Liver (tissue), 3 donors: ENCODE measurements at regions not wholly inside any gene's neighbourhood (a gene's known extent, or its start where the extent isn't known, plus 50 kb on each side); places are given as distances from the start of the nearest gene placed in this dataset.

Experiments
- JUND ChIP-seq, 2 donors: IDR thresholded peaks; 2 replicates each; pipeline ENCODE4 v1.6.1; 2016; ENCODE audit warnings: antibody characterized with exemption in 2 of 2
- NR2F2 ChIP-seq: IDR thresholded peaks from 2 replicates; pipeline ENCODE4 v1.6.1; 2016; ENCODE audit warnings: antibody characterized with exemption
- RAD21 ChIP-seq, 2 donors: IDR thresholded peaks; 2 replicates each; pipeline ENCODE4 v1.6.1; 2016; ENCODE audit warnings: antibody characterized with exemption in 2 of 2, mild to moderate bottlenecking in 2 of 2
- TF ChIP-seq, protein P1 (sequence below): fragments of 150-350 bp; IDR thresholded peaks from 2 replicates; pipeline ENCODE4 v1.5.1; 2017; ENCODE audit warnings: improper control_type of control experiment, low read depth, low read length; ENCODE audit not compliant: missing input control
- TF ChIP-seq, protein P2 (sequence below): IDR thresholded peaks from 2 replicates; pipeline ENCODE4 v1.6.1; 2016; ENCODE audit warnings: antibody characterized with exemption
- TF ChIP-seq, protein P3 (sequence below): IDR thresholded peaks from 2 replicates; pipeline ENCODE4 v1.6.1; 2016; ENCODE audit warnings: antibody characterized with exemption
- donor health status: healthy.
- donor health status: healthy.

DNA sequence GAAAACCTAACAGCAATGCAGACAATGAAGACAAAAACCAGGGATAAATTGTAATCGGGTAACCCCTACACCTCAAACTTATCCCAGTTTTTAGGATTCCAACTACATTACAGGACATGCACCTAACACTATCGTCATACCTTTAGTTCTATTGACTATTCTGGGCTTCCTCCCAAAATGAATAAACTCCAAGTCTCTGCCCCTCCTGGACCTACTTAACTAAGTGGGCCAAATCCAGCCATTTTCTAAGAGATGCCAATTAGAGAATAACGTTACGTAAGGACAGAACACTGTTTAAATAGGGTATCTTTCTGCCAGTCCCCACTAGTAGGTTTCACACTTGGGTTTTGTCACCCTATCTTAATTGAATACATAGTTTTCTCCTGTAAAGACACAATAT lies 253.1 kb upstream of the MKLN1 start:
- TF ChIP-seq, protein P1, sequence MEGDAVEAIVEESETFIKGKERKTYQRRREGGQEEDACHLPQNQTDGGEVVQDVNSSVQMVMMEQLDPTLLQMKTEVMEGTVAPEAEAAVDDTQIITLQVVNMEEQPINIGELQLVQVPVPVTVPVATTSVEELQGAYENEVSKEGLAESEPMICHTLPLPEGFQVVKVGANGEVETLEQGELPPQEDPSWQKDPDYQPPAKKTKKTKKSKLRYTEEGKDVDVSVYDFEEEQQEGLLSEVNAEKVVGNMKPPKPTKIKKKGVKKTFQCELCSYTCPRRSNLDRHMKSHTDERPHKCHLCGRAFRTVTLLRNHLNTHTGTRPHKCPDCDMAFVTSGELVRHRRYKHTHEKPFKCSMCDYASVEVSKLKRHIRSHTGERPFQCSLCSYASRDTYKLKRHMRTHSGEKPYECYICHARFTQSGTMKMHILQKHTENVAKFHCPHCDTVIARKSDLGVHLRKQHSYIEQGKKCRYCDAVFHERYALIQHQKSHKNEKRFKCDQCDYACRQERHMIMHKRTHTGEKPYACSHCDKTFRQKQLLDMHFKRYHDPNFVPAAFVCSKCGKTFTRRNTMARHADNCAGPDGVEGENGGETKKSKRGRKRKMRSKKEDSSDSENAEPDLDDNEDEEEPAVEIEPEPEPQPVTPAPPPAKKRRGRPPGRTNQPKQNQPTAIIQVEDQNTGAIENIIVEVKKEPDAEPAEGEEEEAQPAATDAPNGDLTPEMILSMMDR: no peak
- TF ChIP-seq JUND (IDR thresholded peaks at IDR 0.05): no peak
- TF ChIP-seq RAD21 (IDR thresholded peaks at IDR 0.05): no peak
- TF ChIP-seq, protein P2, sequence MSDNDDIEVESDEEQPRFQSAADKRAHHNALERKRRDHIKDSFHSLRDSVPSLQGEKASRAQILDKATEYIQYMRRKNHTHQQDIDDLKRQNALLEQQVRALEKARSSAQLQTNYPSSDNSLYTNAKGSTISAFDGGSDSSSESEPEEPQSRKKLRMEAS: no peak
- TF ChIP-seq, protein P3, sequence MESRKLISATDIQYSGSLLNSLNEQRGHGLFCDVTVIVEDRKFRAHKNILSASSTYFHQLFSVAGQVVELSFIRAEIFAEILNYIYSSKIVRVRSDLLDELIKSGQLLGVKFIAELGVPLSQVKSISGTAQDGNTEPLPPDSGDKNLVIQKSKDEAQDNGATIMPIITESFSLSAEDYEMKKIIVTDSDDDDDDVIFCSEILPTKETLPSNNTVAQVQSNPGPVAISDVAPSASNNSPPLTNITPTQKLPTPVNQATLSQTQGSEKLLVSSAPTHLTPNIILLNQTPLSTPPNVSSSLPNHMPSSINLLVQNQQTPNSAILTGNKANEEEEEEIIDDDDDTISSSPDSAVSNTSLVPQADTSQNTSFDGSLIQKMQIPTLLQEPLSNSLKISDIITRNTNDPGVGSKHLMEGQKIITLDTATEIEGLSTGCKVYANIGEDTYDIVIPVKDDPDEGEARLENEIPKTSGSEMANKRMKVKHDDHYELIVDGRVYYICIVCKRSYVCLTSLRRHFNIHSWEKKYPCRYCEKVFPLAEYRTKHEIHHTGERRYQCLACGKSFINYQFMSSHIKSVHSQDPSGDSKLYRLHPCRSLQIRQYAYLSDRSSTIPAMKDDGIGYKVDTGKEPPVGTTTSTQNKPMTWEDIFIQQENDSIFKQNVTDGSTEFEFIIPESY: no peak
- no peak for TF ChIP-seq NR2F2
